ENCODE measurements at regions not wholly inside any gene's neighbourhood (a gene's known extent, or its start where the extent isn't known, plus 50 kb on each side); places are given as distances from the start of the nearest gene placed in this dataset.

DNA sequence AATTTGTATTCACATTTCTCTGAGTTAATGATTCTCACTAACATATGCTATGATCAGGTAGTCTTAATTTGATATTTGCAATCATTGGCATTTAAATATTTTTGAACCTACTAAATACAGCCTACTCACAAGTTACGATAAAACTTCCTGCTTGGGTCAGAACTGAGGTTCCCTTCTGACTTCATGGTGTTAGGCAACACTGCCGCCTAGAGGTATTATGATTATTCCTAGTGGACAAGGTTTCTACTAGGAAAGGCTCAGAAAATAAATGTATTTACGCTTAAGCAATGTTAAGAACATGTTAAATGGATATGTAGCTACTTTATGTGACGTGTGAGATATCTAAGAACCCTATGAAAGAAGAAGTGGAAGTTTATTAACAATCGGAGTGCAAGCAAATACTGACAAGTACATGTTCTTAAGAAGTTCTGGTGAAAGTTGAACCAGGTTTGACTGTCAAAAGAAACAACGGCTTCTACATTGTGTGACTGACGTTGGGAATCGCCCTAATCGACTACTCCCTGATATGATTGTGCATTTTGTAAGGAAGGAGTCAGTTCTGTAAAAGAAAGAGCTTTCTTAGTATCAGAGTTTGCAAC lies 1395.8 kb downstream of the SLITRK5 start:
- TF ChIP-seq, protein P1, sequence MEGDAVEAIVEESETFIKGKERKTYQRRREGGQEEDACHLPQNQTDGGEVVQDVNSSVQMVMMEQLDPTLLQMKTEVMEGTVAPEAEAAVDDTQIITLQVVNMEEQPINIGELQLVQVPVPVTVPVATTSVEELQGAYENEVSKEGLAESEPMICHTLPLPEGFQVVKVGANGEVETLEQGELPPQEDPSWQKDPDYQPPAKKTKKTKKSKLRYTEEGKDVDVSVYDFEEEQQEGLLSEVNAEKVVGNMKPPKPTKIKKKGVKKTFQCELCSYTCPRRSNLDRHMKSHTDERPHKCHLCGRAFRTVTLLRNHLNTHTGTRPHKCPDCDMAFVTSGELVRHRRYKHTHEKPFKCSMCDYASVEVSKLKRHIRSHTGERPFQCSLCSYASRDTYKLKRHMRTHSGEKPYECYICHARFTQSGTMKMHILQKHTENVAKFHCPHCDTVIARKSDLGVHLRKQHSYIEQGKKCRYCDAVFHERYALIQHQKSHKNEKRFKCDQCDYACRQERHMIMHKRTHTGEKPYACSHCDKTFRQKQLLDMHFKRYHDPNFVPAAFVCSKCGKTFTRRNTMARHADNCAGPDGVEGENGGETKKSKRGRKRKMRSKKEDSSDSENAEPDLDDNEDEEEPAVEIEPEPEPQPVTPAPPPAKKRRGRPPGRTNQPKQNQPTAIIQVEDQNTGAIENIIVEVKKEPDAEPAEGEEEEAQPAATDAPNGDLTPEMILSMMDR (IDR thresholded peaks at IDR 0.05; ENCODE audit: low read depth, low read length, missing input control): peak; percentile 10
- TF ChIP-seq YY1 (IDR thresholded peaks at IDR 0.05): no peak
- TF ChIP-seq, protein P2, sequence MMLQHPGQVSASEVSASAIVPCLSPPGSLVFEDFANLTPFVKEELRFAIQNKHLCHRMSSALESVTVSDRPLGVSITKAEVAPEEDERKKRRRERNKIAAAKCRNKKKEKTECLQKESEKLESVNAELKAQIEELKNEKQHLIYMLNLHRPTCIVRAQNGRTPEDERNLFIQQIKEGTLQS (IDR thresholded peaks at IDR 0.05): no peak

Measured in liver (tissue), 3 donors.